GM23248 (cell line): ENCODE measurements at regions not wholly inside any gene's neighbourhood (a gene's known extent, or its start where the extent isn't known, plus 50 kb on each side); places are given as distances from the start of the nearest gene placed in this dataset.

Experiments used
- DNase-seq: peaks from one replicate; pipeline ENCODE4 v3.0.0-alpha.2; 2015
- H2AFZ ChIP-seq: fragments of 200-600 bp; sonication (generic); 2 replicates; pipeline ENCODE4 v1.6.1; 2016; ENCODE audit warnings: antibody characterized with exemption
- H3F3A ChIP-seq: fragments of 200-600 bp; sonication (generic); 2 replicates; pipeline ENCODE4 v1.6.1; 2016; ENCODE audit warnings: mild to moderate bottlenecking, antibody characterized with exemption, mixed run types; ENCODE audit not compliant: insufficient read depth
- H3K27ac ChIP-seq: fragments of 200-600 bp; sonication (generic); 2 replicates; pipeline ENCODE4 v1.5.1; 2016; ENCODE audit warnings: mild to moderate bottlenecking
- H3K27me3 ChIP-seq: fragments of 200-600 bp; sonication (generic); replicated peaks from 2 replicates; pipeline ENCODE4 v1.6.1; 2016; ENCODE audit warnings: mild to moderate bottlenecking; ENCODE audit not compliant: insufficient read depth
- H3K36me3 ChIP-seq: fragments of 200-600 bp; sonication (generic); 2 replicates; pipeline ENCODE4 v1.6.1; 2016; ENCODE audit warnings: low read depth, mild to moderate bottlenecking
- H3K4me1 ChIP-seq: fragments of 200-600 bp; sonication (generic); 2 replicates; pipeline ENCODE4 v1.6.1; 2016; ENCODE audit warnings: mild to moderate bottlenecking; ENCODE audit not compliant: insufficient read depth
- H3K4me2 ChIP-seq: fragments of 200-600 bp; sonication (generic); one replicate; pipeline ENCODE4 v1.6.1; 2016; ENCODE audit warnings: mild to moderate bottlenecking; ENCODE audit not compliant: unreplicated experiment
- H3K4me3 ChIP-seq: fragments of 200-600 bp; sonication (generic); 2 replicates; pipeline ENCODE4 v1.5.1; 2016; ENCODE audit warnings: mild to moderate bottlenecking
- H3K79me2 ChIP-seq: fragments of 200-600 bp; sonication (generic); 2 replicates; pipeline ENCODE4 v1.6.1; 2016; ENCODE audit warnings: mild to moderate bottlenecking; ENCODE audit not compliant: insufficient read depth
- H3K9ac ChIP-seq: fragments of 200-600 bp; sonication (generic); 2 replicates; pipeline ENCODE4 v1.6.1; 2016; ENCODE audit warnings: mild to moderate bottlenecking
- H3K9me2 ChIP-seq: fragments of 200-600 bp; sonication (generic); 2 replicates; pipeline ENCODE4 v1.6.1; 2016; ENCODE audit warnings: mixed run types, mild to moderate bottlenecking, moderate library complexity; ENCODE audit not compliant: insufficient read depth
- H3K9me3 ChIP-seq: fragments of 200-600 bp; sonication (generic); one replicate; pipeline ENCODE4 v1.6.1; 2017; ENCODE audit warnings: low read depth
- H4K20me1 ChIP-seq: fragments of 200-600 bp; sonication (generic); 2 replicates; pipeline ENCODE4 v1.6.0; 2016; ENCODE audit not compliant: insufficient read depth
- EZH2 ChIP-seq: fragments of 200-600 bp; sonication (generic); IDR thresholded peaks from 2 replicates; pipeline ENCODE4 v1.6.1; 2018; ENCODE audit warnings: antibody characterized with exemption, mild to moderate bottlenecking; ENCODE audit not compliant: insufficient read depth, poor library complexity, severe bottlenecking
- EZH2phosphoT487 ChIP-seq: fragments of 200-600 bp; sonication (generic); IDR thresholded peaks from 2 replicates; pipeline ENCODE4 v1.6.1; 2018; ENCODE audit warnings: antibody characterized with exemption, moderate library complexity, mild to moderate bottlenecking, low read depth; ENCODE audit not compliant: insufficient read depth
- WGBS, 2 experiments: methylation state at CpG; one replicate each; pipeline ENCODE4 v1.1.6; 2015 to 2017; ENCODE audit warnings: low lambda C conversion rate in 2 of 2, low coverage in 1 of 2; ENCODE audit errors: missing lambda C conversion rate in 2 of 2; 5-methylcytosine and 5-hydroxymethylcytosine counted together
- in situ Hi-C: fragments of 300-500 bp; cut with MboI; formaldehyde crosslinking; loops from 2 replicates; pipeline ENCODE4 v1.15.0; 2020

DNA sequence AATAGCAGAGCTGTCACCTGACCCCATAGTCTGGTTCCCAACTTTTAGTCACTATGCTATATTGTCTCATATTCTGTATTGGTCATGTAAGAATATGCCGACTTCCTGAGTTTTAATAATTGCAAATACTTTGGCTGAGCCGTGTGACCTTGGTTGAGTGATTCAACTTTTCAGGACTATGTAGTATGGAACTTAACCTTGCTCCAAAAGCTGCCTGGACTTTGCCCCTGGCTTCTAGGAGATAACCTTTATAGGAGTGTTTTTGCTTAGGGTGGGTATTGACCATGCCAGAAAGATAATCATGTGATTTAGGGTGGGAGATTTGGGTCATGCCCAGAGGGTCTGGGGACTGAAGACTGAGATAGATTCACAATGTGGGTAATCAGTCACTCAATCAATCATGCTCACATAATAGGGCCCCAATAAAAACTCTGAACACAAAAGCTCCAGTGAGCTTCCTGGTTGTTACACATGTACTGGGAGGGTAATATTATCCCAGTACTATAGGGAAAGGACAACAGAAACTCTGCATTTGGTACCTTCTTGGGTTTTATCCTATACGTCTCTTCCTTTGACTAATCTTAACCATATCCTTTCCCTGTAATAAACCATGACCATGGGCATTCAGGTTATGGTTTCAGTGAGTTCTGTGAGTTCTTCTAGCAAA lies 235.6 kb downstream of the RNF152 start:
- no peaks in the 10 kb centered on the region for H3K9me3 ChIP-seq
- no peak overlapping the region for H3K4me3 ChIP-seq
- no peak overlapping the region for H2AFZ ChIP-seq
- no peaks in the 10 kb centered on the region for H3K4me1 ChIP-seq
- H3K4me2 ChIP-seq = no peak overlapping the region
- no peak overlapping the region for H3K27ac ChIP-seq
- no peaks in the 10 kb centered on the region for H3K9me2 ChIP-seq
- in situ Hi-C loops = no loop called here
- no peak for DNase-seq
- H4K20me1 ChIP-seq = no peaks in the 10 kb centered on the region
- H3K27me3 ChIP-seq = no peaks in the 10 kb centered on the region
- no peak overlapping the region for H3K9ac ChIP-seq
- H3K79me2 ChIP-seq = no peaks in the 10 kb centered on the region
- 77 to 92% methylated on average over 3 of the region's 3 CpGs for WGBS, 2 experiments
- H3F3A ChIP-seq = no peaks in the 10 kb centered on the region
- H3K36me3 ChIP-seq = no peaks in the 10 kb centered on the region
- TF ChIP-seq EZH2 = no peak

DNA sequence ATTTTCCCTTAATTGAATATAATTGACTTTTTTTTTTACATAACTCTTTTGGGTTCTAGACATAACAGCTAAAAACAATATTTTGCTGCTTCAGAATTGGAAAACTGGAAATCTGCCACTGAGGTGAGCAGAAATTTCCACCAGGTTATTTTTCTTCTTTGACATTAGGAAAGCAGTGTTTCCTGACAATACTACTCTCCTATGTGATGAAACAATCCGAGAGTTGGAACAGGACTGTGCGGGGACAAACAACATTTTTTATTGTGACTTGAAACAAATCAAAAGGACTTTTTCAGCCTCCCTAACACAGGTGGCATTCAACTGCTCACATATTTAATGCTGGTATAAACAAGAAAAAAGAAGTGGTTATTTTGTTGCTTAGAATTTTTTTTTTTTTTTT lies 237.2 kb downstream of the RNF152 start:
- H3K4me1 ChIP-seq = no peaks in the 10 kb centered on the region

DNA sequence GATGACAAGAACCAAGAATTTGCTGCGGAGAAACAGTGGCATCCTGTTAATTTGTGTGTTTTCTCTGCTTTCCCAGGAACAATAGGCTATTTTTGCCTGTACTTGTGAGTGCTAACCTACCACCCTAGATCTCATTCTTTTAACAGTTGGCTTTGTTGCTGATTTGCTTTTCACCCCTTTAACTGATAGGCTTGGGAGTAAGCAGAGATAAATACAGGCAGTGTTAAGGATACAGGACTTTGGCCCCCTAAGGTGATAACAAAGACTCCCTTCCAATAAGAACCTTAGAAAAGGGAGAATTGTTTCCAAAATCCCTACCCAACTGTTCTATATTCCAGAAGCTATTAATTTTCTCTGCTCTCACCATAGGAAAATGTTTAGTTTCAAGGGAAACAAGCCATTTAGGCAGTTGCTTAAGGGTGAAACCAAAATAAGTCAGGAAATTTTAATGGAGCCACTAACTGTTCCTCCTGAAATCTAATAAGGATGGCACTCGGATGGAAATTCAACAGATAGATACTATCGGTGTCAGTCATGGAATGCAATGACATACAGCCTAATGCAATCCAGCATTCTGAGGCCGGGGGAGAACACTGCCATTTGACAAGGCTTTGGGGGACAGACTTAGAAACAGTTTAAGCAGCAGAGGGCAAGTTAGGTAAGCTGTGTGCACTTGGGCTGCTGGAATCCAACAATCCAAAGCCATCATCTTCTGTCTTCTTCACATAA lies 238.8 kb downstream of the RNF152 start:
- in situ Hi-C loops = no loop called here
- no peak overlapping the region for H2AFZ ChIP-seq
- H3K9ac ChIP-seq = no peak overlapping the region
- H3F3A ChIP-seq = no peaks in the 10 kb centered on the region
- H3K79me2 ChIP-seq = no peaks in the 10 kb centered on the region
- no peaks in the 10 kb centered on the region for H3K4me1 ChIP-seq
- no peak for DNase-seq
- no peaks in the 10 kb centered on the region for H3K27me3 ChIP-seq
- no peak overlapping the region for H3K4me3 ChIP-seq
- no peak for TF ChIP-seq EZH2phosphoT487
- TF ChIP-seq EZH2 = no peak
- no peak overlapping the region for H3K27ac ChIP-seq
- H3K9me3 ChIP-seq = no peaks in the 10 kb centered on the region
- H3K36me3 ChIP-seq = no peaks in the 10 kb centered on the region
- no peak overlapping the region for H3K4me2 ChIP-seq
- no peaks in the 10 kb centered on the region for H3K9me2 ChIP-seq
- 85 to 92% methylated on average over 4 of the region's 4 CpGs for WGBS, 2 experiments
- no peaks in the 10 kb centered on the region for H4K20me1 ChIP-seq

More for the DNA sequence above, 237.2 kb downstream of the RNF152 start:
- Histone ChIP-seq H3K27ac (no peak overlapping the region), H3K9me2 (no peaks in the 10 kb centered on the region), H3K9me3 (no peaks in the 10 kb centered on the region), H3K9ac (no peak overlapping the region), H3K27me3 (no peaks in the 10 kb centered on the region), H3K4me3 (no peak overlapping the region), H3K36me3 (no peaks in the 10 kb centered on the region), H3F3A (no peaks in the 10 kb centered on the region), H3K79me2 (no peaks in the 10 kb centered on the region), H2AFZ (no peak overlapping the region), H3K4me2 (no peak overlapping the region), H4K20me1 (no peaks in the 10 kb centered on the region)
- in situ Hi-C loops = no loop called here
- 62 to 69% methylated on average over 2 of the region's 2 CpGs for WGBS, 2 experiments
- DNase-seq = no peak
- no peak for TF ChIP-seq EZH2phosphoT487
- no peak for TF ChIP-seq EZH2

DNA sequence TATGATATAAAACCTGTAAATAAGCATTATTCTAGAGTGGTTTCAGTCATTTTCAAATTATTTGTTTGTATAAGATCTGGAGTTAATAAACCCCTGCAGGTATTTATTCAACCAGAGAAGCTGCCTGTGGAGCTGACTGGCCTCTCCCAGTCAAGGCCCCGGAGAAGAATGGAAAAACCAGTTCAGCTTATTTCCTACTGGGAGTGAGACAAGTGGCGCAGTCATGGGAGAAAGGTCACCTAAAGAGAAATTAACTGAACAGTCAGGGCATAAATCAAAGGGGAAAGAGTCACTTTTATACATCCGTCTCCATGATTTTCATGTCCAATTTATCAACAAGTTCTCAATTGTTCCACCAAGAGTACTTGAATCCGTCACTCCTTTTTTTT lies 240.9 kb downstream of the RNF152 start:
- no peaks in the 10 kb centered on the region for H3F3A ChIP-seq
- TF ChIP-seq EZH2phosphoT487 = no peak
- no peak for TF ChIP-seq EZH2
- no peaks in the 10 kb centered on the region for H3K27me3 ChIP-seq
- in situ Hi-C loops = no loop called here
- 84 to 94% methylated on average over 4 of the region's 4 CpGs for WGBS, 2 experiments
- H3K36me3 ChIP-seq = no peaks in the 10 kb centered on the region
- no peak overlapping the region for H2AFZ ChIP-seq
- H3K4me2 ChIP-seq = no peak overlapping the region
- H3K27ac ChIP-seq = no peak overlapping the region
- H4K20me1 ChIP-seq = no peaks in the 10 kb centered on the region
- H3K79me2 ChIP-seq = no peaks in the 10 kb centered on the region
- H3K9me3 ChIP-seq = no peaks in the 10 kb centered on the region
- no peak overlapping the region for H3K4me3 ChIP-seq
- no peak overlapping the region for H3K9ac ChIP-seq
- no peaks in the 10 kb centered on the region for H3K4me1 ChIP-seq
- no peaks in the 10 kb centered on the region for H3K9me2 ChIP-seq
- no peak for DNase-seq
